H1 (cell line): ENCODE measurements at regions not wholly inside any gene's neighbourhood (a gene's known extent, or its start where the extent isn't known, plus 50 kb on each side); places are given as distances from the start of the nearest gene placed in this dataset.

Source experiments
- CTCF ChIA-PET: fragments of 300-600 bp; sonication (Branson Sonifier 250); formaldehyde crosslinking; loops from one replicate; lab custom pipeline; 2021; ENCODE audit not compliant: partially characterized antibody; lab: Charles Lee
- POLR2A ChIA-PET: fragments of 300-600 bp; sonication (Branson Sonifier 250); formaldehyde crosslinking; loops from one replicate; lab custom pipeline; 2021; ENCODE audit warnings: inconsistent platforms; ENCODE audit not compliant: partially characterized antibody; lab: Charles Lee
- DNase-seq, 2 experiments: peaks; one replicate each; pipeline versions ENCODE4 v3.0.0 to v3.0.0-alpha.2; 2010 to 2022; ENCODE audit warnings: low spot score in 2 of 2, low read depth in 1 of 2, mixed read lengths in 1 of 2
- FAIRE-seq: peaks from 2 replicates; lab custom pipeline; 2011; peaks lifted over from hg19 to GRCh38; lab: Jason Lieb, UNC
- H2AFZ ChIP-seq: 2 replicates; pipeline ENCODE4 v1.8.1; 2012; ENCODE audit warnings: low read length, inconsistent platforms
- H2AK5ac ChIP-seq: 2 replicates; pipeline ENCODE4 v1.6.1; 2013; ENCODE audit warnings: low read depth, low read length
- H2BK120ac ChIP-seq: replicated peaks from 2 replicates; pipeline ENCODE3; 2013; ENCODE audit warnings: low read depth, low read length, inconsistent platforms
- H2BK12ac ChIP-seq: 2 replicates; pipeline ENCODE4 v1.6.1; 2013; ENCODE audit warnings: low read depth, low read length
- H2BK15ac ChIP-seq: 2 replicates; pipeline ENCODE4 v1.6.1; 2013; ENCODE audit warnings: low read length
- H2BK20ac ChIP-seq: 2 replicates; pipeline ENCODE4 v1.6.1; 2013; ENCODE audit warnings: low read length
- H2BK5ac ChIP-seq: 2 replicates; pipeline ENCODE4 v1.6.1; 2013; ENCODE audit warnings: low read depth, low read length
- H3K14ac ChIP-seq: 2 replicates; pipeline ENCODE4 v1.6.1; 2013; ENCODE audit warnings: inconsistent platforms; ENCODE audit not compliant: insufficient read length
- H3K18ac ChIP-seq: 2 replicates; pipeline ENCODE4 v1.6.1; 2013; ENCODE audit warnings: low read length; ENCODE audit errors: extremely low read depth
- H3K23ac ChIP-seq: 2 replicates; pipeline ENCODE4 v1.6.1; 2013; ENCODE audit warnings: inconsistent platforms; ENCODE audit not compliant: insufficient read length
- H3K23me2 ChIP-seq: 2 replicates; pipeline ENCODE4 v1.6.1; 2013; ENCODE audit warnings: low read depth, low read length
- H3K27ac ChIP-seq: 2 replicates; pipeline ENCODE4 v1.6.1; 2011; ENCODE audit warnings: low read depth, low read length, inconsistent platforms
- H3K27me3 ChIP-seq, 4 experiments: replicated peaks in 1 of 4; 1 replicate in 1 of 4; 2 replicates in 3 of 4; pipeline versions ENCODE4 v1.6.1 to v1.8.1; 2011 to 2013; ENCODE audit warnings: low read length in 3 of 4, mild to moderate bottlenecking in 3 of 4, inconsistent platforms in 2 of 4, mixed read lengths in 2 of 4, moderate library complexity in 1 of 4; ENCODE audit not compliant: control insufficient read depth in 3 of 4, insufficient read depth in 3 of 4; ENCODE audit errors: extremely low read depth in 1 of 4
- H3K36me3 ChIP-seq, 4 experiments: 2 replicates each; pipeline versions ENCODE4 v1.6.1 to v1.8.1; 2011 to 2013; ENCODE audit warnings: mild to moderate bottlenecking in 4 of 4, low read length in 3 of 4, moderate library complexity in 2 of 4, control low read depth in 1 of 4, inconsistent platforms in 1 of 4; ENCODE audit not compliant: insufficient read depth in 4 of 4, control insufficient read depth in 2 of 4
- H3K4ac ChIP-seq: replicated peaks from 2 replicates; pipeline ENCODE3; 2013; ENCODE audit warnings: low read length, low read depth, mixed read lengths, inconsistent platforms; ENCODE audit not compliant: insufficient read length
- H3K4me1 ChIP-seq, 4 experiments: replicated peaks in 1 of 4; 1 replicate in 1 of 4; 2 replicates in 3 of 4; pipeline versions ENCODE4 v1.6.1 to v1.8.1; 2011 to 2013; ENCODE audit warnings: low read length in 3 of 4, inconsistent platforms in 2 of 4, mixed read lengths in 1 of 4; ENCODE audit not compliant: insufficient read depth in 4 of 4, control insufficient read depth in 3 of 4
- H3K4me2 ChIP-seq, 2 experiments: 2 replicates each; pipeline versions ENCODE4 v1.6.1 to v1.8.1; 2011 to 2013; ENCODE audit warnings: low read depth in 2 of 2, low read length in 2 of 2, control low read depth in 1 of 2, inconsistent platforms in 1 of 2, mild to moderate bottlenecking in 1 of 2; ENCODE audit not compliant: insufficient read depth in 1 of 2
- H3K4me3 ChIP-seq, 4 experiments: fragments of 200-600, 300-600 bp in 1 of 4; sonication (generic), shearing (Covaris generic), sonication (Bioruptor Twin) in 1 of 4; 2 replicates each; pipeline versions ENCODE4 v1.5.1 to v1.8.1; 2011 to 2016; ENCODE audit warnings: low read length in 4 of 4, low read depth in 3 of 4, control low read depth in 2 of 4, inconsistent platforms in 2 of 4, mild to moderate bottlenecking in 2 of 4, mixed read lengths in 1 of 4, moderate library complexity in 1 of 4; ENCODE audit not compliant: insufficient read depth in 2 of 4; ENCODE audit errors: extremely low read depth in 1 of 4
- H3K56ac ChIP-seq: replicated peaks from 2 replicates; pipeline ENCODE3; 2013; ENCODE audit warnings: low read depth, mild to moderate bottlenecking, mixed read lengths, low read length, inconsistent platforms; ENCODE audit not compliant: insufficient read length
- H3K79me1 ChIP-seq: 2 replicates; pipeline ENCODE4 v1.6.1; 2013; ENCODE audit warnings: low read depth, low read length, control low read depth
- H3K79me2 ChIP-seq, 2 experiments: 2 replicates each; pipeline versions ENCODE4 v1.6.1 to v1.8.1; 2012 to 2013; ENCODE audit warnings: low read length in 2 of 2, mild to moderate bottlenecking in 2 of 2, inconsistent platforms in 1 of 2; ENCODE audit not compliant: insufficient read depth in 2 of 2, control insufficient read depth in 1 of 2
- H3K9ac ChIP-seq, 4 experiments: replicated peaks in 1 of 4; 1 replicate in 1 of 4; 2 replicates in 3 of 4; pipeline versions ENCODE4 v1.6.1 to v1.8.1; 2011 to 2013; ENCODE audit warnings: low read depth in 3 of 4, low read length in 3 of 4, control low read depth in 2 of 4, mild to moderate bottlenecking in 2 of 4, moderate library complexity in 2 of 4, inconsistent platforms in 1 of 4; ENCODE audit errors: extremely low read depth in 1 of 4
- H3K9me3 ChIP-seq, 2 experiments: 2 replicates each; pipeline versions ENCODE4 v1.6.1 to v1.8.1; 2012 to 2013; ENCODE audit warnings: mild to moderate bottlenecking in 2 of 2, moderate library complexity in 2 of 2, control low read depth in 1 of 2, inconsistent platforms in 1 of 2, low read depth in 1 of 2, low read length in 1 of 2, mixed read lengths in 1 of 2; ENCODE audit not compliant: insufficient read depth in 2 of 2
- H4K20me1 ChIP-seq, 2 experiments: replicated peaks in 1 of 2; 2 replicates each; pipeline versions ENCODE3 to v1.8.1; 2011 to 2013; ENCODE audit warnings: inconsistent platforms in 2 of 2, low read length in 2 of 2, mild to moderate bottlenecking in 1 of 2; ENCODE audit not compliant: insufficient read depth in 2 of 2, control insufficient read depth in 1 of 2
- H4K5ac ChIP-seq: 2 replicates; pipeline ENCODE4 v1.6.1; 2013; ENCODE audit warnings: low read length, low read depth, mixed read lengths, inconsistent platforms; ENCODE audit not compliant: insufficient read length
- H4K8ac ChIP-seq: 2 replicates; pipeline ENCODE4 v1.8.0; 2013; ENCODE audit warnings: mild to moderate bottlenecking, moderate library complexity, low read length, inconsistent platforms; ENCODE audit not compliant: insufficient read depth; ENCODE audit errors: extremely low read depth
- H4K91ac ChIP-seq: replicated peaks from 2 replicates; pipeline ENCODE3; 2013; ENCODE audit warnings: low read length, mixed read lengths, inconsistent platforms; ENCODE audit not compliant: insufficient read length
- KDM4A ChIP-seq: IDR thresholded peaks from one replicate; pipeline ENCODE4 v1.7.1; 2012; ENCODE audit warnings: low read depth, mild to moderate bottlenecking, moderate library complexity, low read length, inconsistent platforms; ENCODE audit not compliant: severe bottlenecking
- KDM5A ChIP-seq: fragments of 200-600 bp; IDR thresholded peaks from 2 replicates; pipeline ENCODE4 v1.7.1; 2012; ENCODE audit warnings: mild to moderate bottlenecking, low read length, inconsistent platforms, mixed read lengths
- MAFK ChIP-seq: IDR thresholded peaks from 2 replicates; pipeline ENCODE4 v1.6.1; 2012; ENCODE audit warnings: low read depth, mild to moderate bottlenecking, improper control_type of control experiment, low read length
- POLR2AphosphoS5 ChIP-seq: IDR thresholded peaks from 2 replicates; pipeline ENCODE4 v1.6.1; 2011; ENCODE audit warnings: low read depth, low read length
- WGBS, 2 experiments: shearing (Covaris generic) in 1 of 2; methylation state at CpG; one replicate each; pipeline versions ENCODE4 v1.1.6 to v1.1.7; 2013 to 2015; ENCODE audit warnings: low lambda C conversion rate in 2 of 2, mixed read lengths in 2 of 2, inconsistent platforms in 1 of 2, low coverage in 1 of 2, missing lambda C conversion rate in 1 of 2; ENCODE audit not compliant: insufficient replicate concordance in 2 of 2, insufficient coverage in 1 of 2, insufficient read length in 1 of 2; ENCODE audit errors: extremely low coverage in 1 of 2, missing lambda C conversion rate in 1 of 2; 5-methylcytosine and 5-hydroxymethylcytosine counted together

DNA sequence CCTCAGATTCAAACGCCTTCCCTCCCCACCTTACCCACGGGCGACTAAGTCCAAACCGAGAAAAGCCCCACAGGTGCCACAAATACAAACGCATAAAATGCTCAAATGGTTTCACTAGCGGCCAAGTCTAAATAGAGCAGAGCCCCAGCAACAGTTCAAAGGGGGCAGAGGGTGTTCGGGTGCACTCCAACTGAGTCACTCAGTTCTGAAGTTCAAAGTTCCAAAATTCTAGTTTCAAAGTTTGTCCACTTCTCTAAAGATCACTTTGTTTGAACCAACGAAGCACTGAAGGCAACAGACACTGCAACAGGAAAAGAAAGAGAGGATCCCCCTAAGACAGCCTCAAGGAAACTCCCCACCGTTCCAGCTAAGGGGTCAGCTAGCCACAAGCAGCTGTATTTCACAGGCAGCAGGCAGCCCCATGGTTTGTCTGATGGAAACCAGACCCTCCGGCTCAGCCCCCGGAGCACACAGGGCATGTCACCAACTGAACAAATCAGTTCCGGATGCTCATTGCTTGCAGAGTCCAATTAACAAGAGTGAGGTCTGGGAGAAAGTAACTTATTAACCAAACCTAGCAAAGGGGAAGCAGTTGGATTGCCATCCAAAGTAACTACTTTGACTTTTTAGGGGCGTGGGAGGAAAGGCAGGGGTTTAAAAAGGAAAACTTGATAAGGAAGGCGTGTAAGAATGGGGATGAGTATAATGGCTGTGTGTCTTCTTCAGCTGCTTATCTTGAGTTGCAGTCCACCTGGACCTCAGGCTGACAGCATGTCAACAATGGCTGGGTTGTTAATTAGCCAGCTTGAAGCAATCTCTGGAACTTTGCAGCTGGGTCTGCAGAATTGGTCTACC, 1423.9 kb upstream of the PRMT6 start:
- H3K9ac ChIP-seq, result no peak overlapping the region
- ChIA-PET POLR2A (no interaction called here), CTCF (no interaction called here)
- no peak overlapping the region for H3K4me2 ChIP-seq
- no peaks in the 10 kb centered on the region; a peak in 1 of 4 replicates for H3K9me3 ChIP-seq
- DNase-seq (no peak), FAIRE-seq (no peak)
- no peak overlapping the region for H2AK5ac ChIP-seq
- WGBS, 2 experiments, result 95 to 100% methylated on average over 1 to 14 of the region's 14 CpGs
- H3K23ac ChIP-seq, result no peak overlapping the region
- H3K14ac ChIP-seq, result no peak overlapping the region
- H2BK5ac ChIP-seq, result no peak overlapping the region
- no peaks in the 10 kb centered on the region; the same call in 1 of the 2 replicates for H3K23me2 ChIP-seq
- no peak overlapping the region for H4K5ac ChIP-seq
- no peak overlapping the region for H3K56ac ChIP-seq
- H2BK20ac ChIP-seq, result no peak overlapping the region
- H3K27ac ChIP-seq, result no peak overlapping the region
- H3K36me3 ChIP-seq, result no peaks in the 10 kb centered on the region
- H3K18ac ChIP-seq, result no peak overlapping the region
- no peak overlapping the region for H2BK15ac ChIP-seq
- H2AFZ ChIP-seq, result no peak overlapping the region; the same call in 1 of the 2 replicates
- no peaks in the 10 kb centered on the region for H3K79me1 ChIP-seq
- H4K20me1 ChIP-seq, result no peaks in the 10 kb centered on the region
- no peak overlapping the region for H4K8ac ChIP-seq
- H3K79me2 ChIP-seq, result no peaks in the 10 kb centered on the region
- no peak overlapping the region for H2BK12ac ChIP-seq
- no peak overlapping the region for H4K91ac ChIP-seq
- no peak overlapping the region for H3K4ac ChIP-seq
- TF ChIP-seq MAFK (no peak), POLR2AphosphoS5 (no peak), KDM5A (no peak), KDM4A (no peak)
- H2BK120ac ChIP-seq, result no peak overlapping the region
- no peaks in the 10 kb centered on the region for H3K27me3 ChIP-seq
- H3K4me1 ChIP-seq, result no peaks in the 10 kb centered on the region
- H3K4me3 ChIP-seq, result no peak overlapping the region
